Naive thymus-derived CD8-positive, alpha-beta T cell (primary cell): ENCODE measurements at regions not wholly inside any gene's neighbourhood (a gene's known extent, or its start where the extent isn't known, plus 50 kb on each side); places are given as distances from the start of the nearest gene placed in this dataset.

Source experiments
- ATAC-seq, 2 donors: fragments of 150-1000 bp; cut with Tn5 transposase in 1 of 2; sonication (Bioruptor Pico), chemical (Tn5 transposase) in 1 of 2; 1 replicate in 1 of 2; 2 replicates in 1 of 2; pipeline ENCODE4 v1.10.0; 2021; ENCODE audit warnings: mild to moderate bottlenecking in 2 of 2, moderate library complexity in 2 of 2
- POLR2A ChIA-PET: fragments of 350-600 bp; sonication (Branson Sonifier 250); formaldehyde crosslinking; loops from one replicate; lab custom pipeline; 2021; ENCODE audit warnings: antibody characterized with exemption; lab: Charles Lee
- DNase-seq, 10 donors: peaks; one replicate each; pipeline versions ENCODE4 v3.0.0 to v3.0.0-alpha.2; 2020 to 2022
- H3K27ac Mint-ChIP-seq, 10 donors: one replicate each; pipeline ENCODE4 v1.8.0; 2020 to 2022; ENCODE audit warnings: mild to moderate bottlenecking in 10 of 10, mixed read lengths in 10 of 10, moderate library complexity in 4 of 10, inconsistent platforms in 1 of 10
- H3K27me3 Mint-ChIP-seq, 5 donors: one replicate each; pipeline ENCODE4 v1.8.0; 2021 to 2022; ENCODE audit warnings: mixed read lengths in 5 of 5
- H3K36me3 Mint-ChIP-seq, 3 donors: one replicate each; pipeline ENCODE4 v1.8.0; 2020 to 2022; ENCODE audit warnings: mixed read lengths in 3 of 3, mild to moderate bottlenecking in 2 of 3, inconsistent platforms in 1 of 3
- H3K4me1 Mint-ChIP-seq, 4 donors: one replicate each; pipeline ENCODE4 v1.8.0; 2021 to 2022; ENCODE audit warnings: mixed read lengths in 4 of 4
- H3K4me3 Mint-ChIP-seq, 10 donors: one replicate each; pipeline ENCODE4 v1.8.0; 2020 to 2022; ENCODE audit warnings: mild to moderate bottlenecking in 10 of 10, mixed read lengths in 10 of 10, moderate library complexity in 6 of 10, inconsistent platforms in 1 of 10
- H3K9me3 Mint-ChIP-seq, 9 donors: one replicate each; pipeline ENCODE4 v1.8.0; 2020 to 2022; ENCODE audit warnings: mixed read lengths in 9 of 9, mild to moderate bottlenecking in 3 of 9, inconsistent platforms in 1 of 9, moderate library complexity in 1 of 9

GRCh38 chrX:69253821-69254220 is 88.6 kb upstream of the PJA1 start:
- POLR2A ChIA-PET, result no interaction called here

GRCh38 chrX:69243276-69243675 is 78.0 kb upstream of the PJA1 start:
- DNase-seq (no peak), ATAC-seq (no peak)
- Mint-ChIP-seq H3K4me3 (no peak overlapping the region), H3K36me3 (no peaks in the 10 kb centered on the region), H3K27me3 (peaks cover 3 to 22% (median 8%) of the 10 kb centered on the region in 5 donors), H3K9me3 (peaks cover 0 to 15% (median 0%) of the 10 kb centered on the region in 9 donors), H3K27ac (no peak overlapping the region), H3K4me1 (no peaks in the 10 kb centered on the region)
- POLR2A ChIA-PET, result no interaction called here

More at GRCh38 chrX:69253821-69254220, 88.6 kb upstream of the PJA1 start:
- Mint-ChIP-seq H3K36me3 (peaks cover 0 to 2% (median 0%) of the 10 kb centered on the region in 3 donors), H3K27ac (no peak overlapping the region), H3K9me3 (peaks cover 0 to 2% (median 0%) of the 10 kb centered on the region in 9 donors), H3K4me3 (no peak overlapping the region), H3K4me1 (no peaks in the 10 kb centered on the region), H3K27me3 (peaks cover 0 to 2% (median 0%) of the 10 kb centered on the region in 5 donors)
- DNase-seq (no peak), ATAC-seq (no peak)

DNA sequence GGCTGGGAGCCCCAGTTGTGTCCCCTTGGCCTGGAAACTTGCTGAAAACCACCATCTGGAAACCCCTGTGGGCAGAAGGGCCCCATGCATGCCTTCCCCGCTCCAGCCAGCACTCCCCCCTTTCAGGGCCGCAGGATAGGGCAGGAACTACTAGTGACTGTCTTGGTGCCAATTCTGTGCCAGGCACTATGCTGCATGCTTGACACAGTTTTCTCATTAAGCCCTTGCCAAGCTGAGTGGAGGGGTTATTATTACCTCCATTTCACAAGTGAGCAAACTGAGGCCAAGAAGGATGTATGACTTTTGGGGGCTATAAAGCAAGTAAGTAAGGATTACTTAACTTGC is 73.6 kb upstream of the PJA1 start:
- ATAC-seq (no peak), DNase-seq (no peak)
- no peaks in the 10 kb centered on the region for H3K9me3 Mint-ChIP-seq
- H3K27me3 Mint-ChIP-seq, result peaks cover 0 to 9% (median 2%) of the 10 kb centered on the region in 5 donors
- POLR2A ChIA-PET, result no interaction called here
- H3K4me3 Mint-ChIP-seq, result no peak overlapping the region
- H3K27ac Mint-ChIP-seq, result no peak overlapping the region
- no peaks in the 10 kb centered on the region for H3K4me1 Mint-ChIP-seq
- H3K36me3 Mint-ChIP-seq, result no peaks in the 10 kb centered on the region

DNA sequence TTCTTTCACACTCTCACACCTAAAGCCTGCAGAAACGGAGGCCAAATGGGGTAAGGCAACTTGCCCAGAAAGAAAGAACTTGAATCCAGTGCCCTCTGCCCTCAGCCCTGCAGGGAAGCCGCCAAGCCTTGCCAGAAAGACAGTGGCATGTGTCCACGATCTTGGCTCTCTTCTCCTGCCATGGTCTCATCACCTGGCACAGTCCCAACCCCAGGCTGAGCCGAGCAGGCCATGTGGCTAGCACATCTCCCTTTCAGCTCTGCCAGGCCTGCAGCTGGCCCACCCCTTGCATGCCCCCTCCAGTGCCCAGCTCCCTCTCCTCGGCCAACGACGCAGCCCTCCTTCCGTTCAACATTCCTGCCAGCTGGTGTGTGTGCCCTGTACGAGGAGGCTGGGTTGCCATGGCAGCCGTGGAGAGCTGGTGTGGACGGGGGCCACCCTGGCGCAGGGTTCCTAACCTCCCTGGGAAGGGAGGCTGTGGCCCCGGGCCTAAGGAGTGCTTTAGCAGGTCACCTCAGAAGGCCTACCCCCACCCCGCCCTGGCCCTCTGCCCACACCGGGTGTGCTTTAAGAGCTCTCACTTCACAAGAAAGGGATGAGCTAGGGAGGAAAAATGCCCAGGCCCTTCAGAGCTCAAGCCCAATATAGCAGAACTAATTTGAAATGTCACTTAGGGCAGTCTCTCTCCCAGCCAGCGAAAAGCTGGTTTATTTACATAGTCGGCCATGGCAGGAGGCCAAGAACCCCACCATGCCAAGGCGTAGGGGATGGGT is 73.0 kb upstream of the PJA1 start:
- Mint-ChIP-seq H3K9me3 (no peaks in the 10 kb centered on the region), H3K27ac (no peak overlapping the region), H3K4me3 (no peak overlapping the region), H3K27me3 (peaks cover 0 to 8% (median 2%) of the 10 kb centered on the region in 5 donors), H3K36me3 (no peaks in the 10 kb centered on the region), H3K4me1 (no peaks in the 10 kb centered on the region)
- POLR2A ChIA-PET, result no interaction called here
- DNase-seq (no peak), ATAC-seq (no peak)

- no peak for ATAC-seq
- Mint-ChIP-seq H3K9me3 (no peaks in the 10 kb centered on the region), H3K27me3 (no peaks in the 10 kb centered on the region), H3K4me3 (no peak overlapping the region), H3K4me1 (no peaks in the 10 kb centered on the region), H3K36me3 (no peaks in the 10 kb centered on the region), H3K27ac (no peak overlapping the region)
- POLR2A ChIA-PET, result no interaction called here
- DNase-seq, result no peak
Observed at GRCh38 chrX:69237236-69237635, 72.0 kb upstream of the PJA1 start.

DNA sequence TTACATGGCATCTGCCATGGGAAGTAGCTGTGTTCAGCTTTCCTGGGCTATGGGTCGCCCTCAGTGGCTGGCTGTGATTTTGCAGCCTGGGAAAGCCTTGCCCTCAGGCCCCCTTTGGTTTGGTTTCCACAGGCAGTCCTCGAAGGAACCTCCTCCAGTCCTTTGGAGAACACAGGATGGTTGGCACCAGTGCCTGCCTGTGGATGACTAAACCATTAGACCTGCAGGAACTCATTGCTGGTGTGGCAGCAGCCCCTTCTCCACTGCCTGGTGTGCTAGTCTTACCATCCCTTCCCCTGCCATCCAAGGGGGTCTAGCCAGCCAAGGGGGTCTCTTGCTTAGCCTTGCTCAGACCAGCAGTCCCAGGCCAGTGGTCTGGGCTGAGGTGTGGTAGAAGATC is 71.4 kb upstream of the PJA1 start:
- H3K27me3 Mint-ChIP-seq, result no peaks in the 10 kb centered on the region
- ATAC-seq (no peak), DNase-seq (no peak)
- H3K4me1 Mint-ChIP-seq, result no peaks in the 10 kb centered on the region
- no peaks in the 10 kb centered on the region for H3K36me3 Mint-ChIP-seq
- no peaks in the 10 kb centered on the region for H3K9me3 Mint-ChIP-seq
- no peak overlapping the region for H3K27ac Mint-ChIP-seq
- POLR2A ChIA-PET, result no interaction called here
- H3K4me3 Mint-ChIP-seq, result no peak overlapping the region

DNA sequence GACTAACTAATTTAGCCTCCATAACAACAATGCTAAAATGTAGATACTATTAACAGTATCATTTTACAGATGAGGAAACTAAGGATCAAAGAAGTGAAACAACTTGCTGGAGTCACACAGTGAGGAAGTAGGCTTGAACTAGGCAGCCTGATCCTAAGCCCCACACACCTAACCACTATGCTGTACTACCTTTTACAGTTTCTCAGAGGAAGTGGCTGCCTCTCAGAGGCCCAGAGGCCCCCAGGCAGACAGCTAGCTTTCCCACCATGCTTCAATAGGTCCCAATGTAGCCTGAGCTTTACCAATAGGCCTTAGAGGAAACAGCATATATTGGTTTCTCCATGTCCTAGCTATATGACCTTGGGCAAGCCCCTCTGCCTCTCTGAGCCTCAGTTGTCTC is 69.4 kb upstream of the PJA1 start:
- POLR2A ChIA-PET, result no interaction called here
- Mint-ChIP-seq H3K36me3 (no peaks in the 10 kb centered on the region), H3K27me3 (peaks cover 0 to 6% (median 0%) of the 10 kb centered on the region in 5 donors), H3K27ac (no peak overlapping the region), H3K4me3 (no peak overlapping the region), H3K4me1 (no peaks in the 10 kb centered on the region), H3K9me3 (no peaks in the 10 kb centered on the region)
- no peak for DNase-seq
- ATAC-seq, result no peak

- no peak for ATAC-seq
- Mint-ChIP-seq H3K4me3 (no peak overlapping the region), H3K36me3 (no peaks in the 10 kb centered on the region), H3K27ac (no peak overlapping the region), H3K27me3 (peaks cover 0 to 6% (median 0%) of the 10 kb centered on the region in 5 donors), H3K9me3 (no peaks in the 10 kb centered on the region), H3K4me1 (no peaks in the 10 kb centered on the region)
- DNase-seq, result no peak
- POLR2A ChIA-PET, result no interaction called here
Observed at GRCh38 chrX:69232945-69233344, 67.7 kb upstream of the PJA1 start.

GRCh38 chrX:69231903-69232302 is 66.7 kb upstream of the PJA1 start:
- no peaks in the 10 kb centered on the region for H3K4me1 Mint-ChIP-seq
- H3K27ac Mint-ChIP-seq, result no peak overlapping the region
- ATAC-seq, result no peak
- DNase-seq, result no peak
- POLR2A ChIA-PET, result no interaction called here
- peaks cover 0 to 6% (median 0%) of the 10 kb centered on the region in 5 donors for H3K27me3 Mint-ChIP-seq
- no peaks in the 10 kb centered on the region for H3K9me3 Mint-ChIP-seq
- no peak overlapping the region for H3K4me3 Mint-ChIP-seq
- no peaks in the 10 kb centered on the region for H3K36me3 Mint-ChIP-seq

DNA sequence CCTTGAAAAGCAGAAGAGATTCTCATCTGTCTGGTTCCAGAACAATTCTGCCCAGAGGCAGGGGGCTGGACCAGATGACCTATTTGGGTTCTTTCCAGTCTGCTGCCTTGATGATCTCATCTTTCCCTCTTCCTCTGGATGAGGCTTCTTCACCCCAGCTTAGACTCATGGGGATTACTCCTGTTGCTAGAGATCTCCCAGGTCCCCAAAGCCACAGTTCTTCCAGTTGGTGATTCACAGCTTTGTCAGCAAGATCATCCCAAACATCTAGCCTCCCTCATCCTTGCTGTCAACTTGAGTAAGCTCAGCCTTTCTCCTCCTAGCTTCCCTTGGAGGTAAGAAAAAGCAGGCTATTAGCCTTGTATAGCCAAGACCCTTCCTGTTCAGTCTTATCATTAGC is 64.2 kb upstream of the PJA1 start:
- no peak for ATAC-seq
- no peak overlapping the region for H3K4me3 Mint-ChIP-seq
- H3K27ac Mint-ChIP-seq, result no peak overlapping the region
- POLR2A ChIA-PET, result no interaction called here
- H3K36me3 Mint-ChIP-seq, result no peaks in the 10 kb centered on the region
- H3K27me3 Mint-ChIP-seq, result peaks cover 0 to 6% (median 0%) of the 10 kb centered on the region in 5 donors
- H3K9me3 Mint-ChIP-seq, result no peaks in the 10 kb centered on the region
- no peaks in the 10 kb centered on the region for H3K4me1 Mint-ChIP-seq
- DNase-seq, result no peak

- Mint-ChIP-seq H3K4me3 (no peak overlapping the region), H3K4me1 (no peaks in the 10 kb centered on the region), H3K36me3 (no peaks in the 10 kb centered on the region), H3K27me3 (peaks cover 0 to 6% (median 0%) of the 10 kb centered on the region in 5 donors), H3K27ac (no peak overlapping the region), H3K9me3 (no peaks in the 10 kb centered on the region)
- DNase-seq (no peak), ATAC-seq (no peak)
- POLR2A ChIA-PET, result no interaction called here
Observed at GRCh38 chrX:69228732-69229131, 63.5 kb upstream of the PJA1 start.

GRCh38 chrX:69226459-69227158 is 61.4 kb upstream of the PJA1 start:
- Mint-ChIP-seq H3K27me3 (peaks cover 0 to 6% (median 0%) of the 10 kb centered on the region in 5 donors), H3K4me3 (no peak overlapping the region), H3K36me3 (no peaks in the 10 kb centered on the region), H3K4me1 (peaks cover 0 to 4% (median 0%) of the 10 kb centered on the region in 4 donors), H3K9me3 (no peaks in the 10 kb centered on the region), H3K27ac (no peak overlapping the region)
- no peak for DNase-seq
- POLR2A ChIA-PET, result no interaction called here
- no peak for ATAC-seq
